ENCODE measurements at regions not wholly inside any gene's neighbourhood (a gene's known extent, or its start where the extent isn't known, plus 50 kb on each side); places are given as distances from the start of the nearest gene placed in this dataset.

- 69% methylated on average over 27 of the region's 27 CpGs for WGBS
- H3K4me2 ChIP-seq (ENCODE audit: low read length, poor library complexity, severe bottlenecking): no peak overlapping the region
- no peaks in the 10 kb centered on the region for H3K36me3 ChIP-seq (ENCODE audit: control insufficient read depth in 1 of 2, insufficient read depth in 2 of 2, low read depth in 1 of 2, low read length in 2 of 2)
- H3K27ac ChIP-seq (ENCODE audit: low read length, poor library complexity, severe bottlenecking): no peak overlapping the region
- H3K4ac ChIP-seq (ENCODE audit: low read depth in 1 of 2, low read length in 2 of 2): no peak overlapping the region
- H3K4me3 ChIP-seq (ENCODE audit: insufficient read depth in 1 of 2, low read depth in 1 of 2, low read length in 2 of 2): no peak overlapping the region
- H4K8ac ChIP-seq (ENCODE audit: low read length): no peak overlapping the region
- H2AK5ac ChIP-seq (ENCODE audit: low read length, severe bottlenecking): no peak overlapping the region
- peaks cover 15% of the 10 kb centered on the region for H3K9me3 ChIP-seq (ENCODE audit: control insufficient read depth, low read length)
- no peak for DNase-seq
- no peak overlapping the region for H2BK15ac ChIP-seq (ENCODE audit: low read depth, poor library complexity, severe bottlenecking)
- H3K14ac ChIP-seq (ENCODE audit: low read length in 2 of 2): no peak overlapping the region
- H2BK5ac ChIP-seq (ENCODE audit: low read depth, low read length, poor library complexity, severe bottlenecking): no peak overlapping the region
- no peak overlapping the region for H3K23ac ChIP-seq (ENCODE audit: low read length in 2 of 2)
- no peaks in the 10 kb centered on the region for H3K79me1 ChIP-seq (replicated peaks; ENCODE audit: low read length, poor library complexity, severe bottlenecking)
- no peaks in the 10 kb centered on the region for H3K4me1 ChIP-seq (ENCODE audit: control insufficient read depth, insufficient read depth, low read depth, low read length)
- no peak overlapping the region for H3K9ac ChIP-seq (ENCODE audit: low read length)
- no peak overlapping the region for H4K91ac ChIP-seq (ENCODE audit: low read length)
- no peak overlapping the region for H2BK12ac ChIP-seq (ENCODE audit: low read length in 2 of 2)
- H3K18ac ChIP-seq (ENCODE audit: low read depth in 1 of 2, low read length in 2 of 2): no peak overlapping the region
- H2BK120ac ChIP-seq (ENCODE audit: low read depth, low read length): no peak overlapping the region
- no peak overlapping the region for H2AFZ ChIP-seq (ENCODE audit: low read depth, low read length)
- no peaks in the 10 kb centered on the region for H3K27me3 ChIP-seq (ENCODE audit: control insufficient read depth in 1 of 2, insufficient read depth in 1 of 2, low read length in 2 of 2)
Measured at GRCh38 chr12:34290381-34290995, 268.2 kb downstream of the ALG10 start.

GRCh38 chr12:34291001-34291400, 268.7 kb downstream of the ALG10 start:
- WGBS: 89% methylated on average over 17 of the region's 17 CpGs
- no peak overlapping the region for H4K8ac ChIP-seq (ENCODE audit: low read length)
- no peak overlapping the region for H2BK12ac ChIP-seq (ENCODE audit: low read length in 2 of 2)
- no peak overlapping the region for H2AFZ ChIP-seq (ENCODE audit: low read depth, low read length)
- no peak overlapping the region for H3K23ac ChIP-seq (ENCODE audit: low read length in 2 of 2)
- no peak overlapping the region for H2BK15ac ChIP-seq (ENCODE audit: low read depth, poor library complexity, severe bottlenecking)
- no peak overlapping the region for H3K9ac ChIP-seq (ENCODE audit: low read length)
- H3K4me3 ChIP-seq (ENCODE audit: insufficient read depth in 1 of 2, low read depth in 1 of 2, low read length in 2 of 2): no peak overlapping the region
- H4K91ac ChIP-seq (ENCODE audit: low read length): no peak overlapping the region
- no peak overlapping the region for H2BK5ac ChIP-seq (ENCODE audit: low read depth, low read length, poor library complexity, severe bottlenecking)
- H3K4me1 ChIP-seq (ENCODE audit: control insufficient read depth, insufficient read depth, low read depth, low read length): no peaks in the 10 kb centered on the region
- H3K18ac ChIP-seq (ENCODE audit: low read depth in 1 of 2, low read length in 2 of 2): no peak overlapping the region
- no peak overlapping the region for H2AK5ac ChIP-seq (ENCODE audit: low read length, severe bottlenecking)
- H3K27ac ChIP-seq (ENCODE audit: low read length, poor library complexity, severe bottlenecking): no peak overlapping the region
- peaks cover 10% of the 10 kb centered on the region for H3K9me3 ChIP-seq (ENCODE audit: control insufficient read depth, low read length)
- H3K27me3 ChIP-seq (ENCODE audit: control insufficient read depth in 1 of 2, insufficient read depth in 1 of 2, low read length in 2 of 2): no peaks in the 10 kb centered on the region
- no peak for DNase-seq
- H3K14ac ChIP-seq (ENCODE audit: low read length in 2 of 2): no peak overlapping the region
- H3K4ac ChIP-seq (ENCODE audit: low read depth in 1 of 2, low read length in 2 of 2): no peak overlapping the region
- H3K4me2 ChIP-seq (ENCODE audit: low read length, poor library complexity, severe bottlenecking): no peak overlapping the region
- H3K79me1 ChIP-seq (replicated peaks; ENCODE audit: low read length, poor library complexity, severe bottlenecking): no peaks in the 10 kb centered on the region
- H2BK120ac ChIP-seq (ENCODE audit: low read depth, low read length): no peak overlapping the region
- H3K36me3 ChIP-seq (ENCODE audit: control insufficient read depth in 1 of 2, insufficient read depth in 2 of 2, low read depth in 1 of 2, low read length in 2 of 2): no peaks in the 10 kb centered on the region

DNA sequence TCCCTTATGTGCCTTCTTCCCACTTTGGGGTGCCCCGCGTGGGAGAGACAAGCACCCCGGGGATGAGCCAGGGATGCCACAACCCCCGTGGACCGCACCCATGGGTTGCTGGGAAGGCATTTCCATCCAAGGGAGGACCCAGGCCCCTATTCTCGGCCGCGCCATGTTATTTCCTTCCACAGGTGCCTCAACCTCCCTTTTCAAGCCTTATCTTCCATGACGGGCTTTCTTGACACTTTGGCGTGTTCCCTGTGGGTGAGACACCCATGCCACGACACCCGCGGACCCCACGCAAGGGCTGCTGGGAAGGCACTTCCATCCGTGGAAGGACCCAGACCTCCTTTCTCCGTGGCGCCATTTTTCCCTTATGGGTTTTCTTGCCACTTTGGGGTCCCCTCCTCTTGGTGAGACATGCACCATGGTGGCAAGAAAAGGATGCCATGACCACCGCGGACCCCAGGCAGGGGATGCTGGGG, 269.2 kb downstream of the ALG10 start:
- Histone ChIP-seq H3K4me1 (ENCODE audit: control insufficient read depth, insufficient read depth, low read depth, low read length) (no peaks in the 10 kb centered on the region), H4K91ac (ENCODE audit: low read length) (peak overlapping the region; percentile 34), H3K4me3 (ENCODE audit: insufficient read depth in 1 of 2, low read depth in 1 of 2, low read length in 2 of 2) (no peak overlapping the region), H3K23ac (ENCODE audit: low read length in 2 of 2) (no peak overlapping the region), H2BK5ac (ENCODE audit: low read depth, low read length, poor library complexity, severe bottlenecking) (no peak overlapping the region), H2BK120ac (ENCODE audit: low read depth, low read length) (no peak overlapping the region), H4K8ac (ENCODE audit: low read length) (no peak overlapping the region), H3K14ac (ENCODE audit: low read length in 2 of 2) (no peak overlapping the region), H3K18ac (ENCODE audit: low read depth in 1 of 2, low read length in 2 of 2) (no peak overlapping the region), H3K79me1 (replicated peaks; ENCODE audit: low read length, poor library complexity, severe bottlenecking) (no peaks in the 10 kb centered on the region), H2BK12ac (ENCODE audit: low read length in 2 of 2) (no peak overlapping the region), H3K27me3 (ENCODE audit: control insufficient read depth in 1 of 2, insufficient read depth in 1 of 2, low read length in 2 of 2) (no peaks in the 10 kb centered on the region), H2BK15ac (ENCODE audit: low read depth, poor library complexity, severe bottlenecking) (peak overlapping the region; percentile 4), H2AK5ac (ENCODE audit: low read length, severe bottlenecking) (no peak overlapping the region), H2AFZ (ENCODE audit: low read depth, low read length) (no peak overlapping the region), H3K36me3 (ENCODE audit: control insufficient read depth in 1 of 2, insufficient read depth in 2 of 2, low read depth in 1 of 2, low read length in 2 of 2) (no peaks in the 10 kb centered on the region), H3K4me2 (ENCODE audit: low read length, poor library complexity, severe bottlenecking) (no peak overlapping the region), H3K27ac (ENCODE audit: low read length, poor library complexity, severe bottlenecking) (no peak overlapping the region), H3K9ac (ENCODE audit: low read length) (no peak overlapping the region), H3K9me3 (ENCODE audit: control insufficient read depth, low read length) (peaks cover 6% of the 10 kb centered on the region), H3K4ac (ENCODE audit: low read depth in 1 of 2, low read length in 2 of 2) (no peak overlapping the region)
- 85% methylated on average over 19 of the region's 19 CpGs for WGBS
- no peak for DNase-seq

GRCh38 chr12:34292736-34293625, 270.7 kb downstream of the ALG10 start:
- H2BK120ac ChIP-seq (ENCODE audit: low read depth, low read length): no peak overlapping the region
- no peaks in the 10 kb centered on the region for H3K79me1 ChIP-seq (replicated peaks; ENCODE audit: low read length, poor library complexity, severe bottlenecking)
- no peak overlapping the region for H2BK12ac ChIP-seq (ENCODE audit: low read length in 2 of 2)
- H3K27ac ChIP-seq (ENCODE audit: low read length, poor library complexity, severe bottlenecking): no peak overlapping the region
- no peak overlapping the region for H3K4ac ChIP-seq (ENCODE audit: low read depth in 1 of 2, low read length in 2 of 2)
- no peak overlapping the region for H2AK5ac ChIP-seq (ENCODE audit: low read length, severe bottlenecking)
- no peak overlapping the region for H2AFZ ChIP-seq (ENCODE audit: low read depth, low read length)
- H3K9me3 ChIP-seq (ENCODE audit: control insufficient read depth, low read length): no peaks in the 10 kb centered on the region
- no peaks in the 10 kb centered on the region for H3K4me1 ChIP-seq (ENCODE audit: control insufficient read depth, insufficient read depth, low read depth, low read length)
- H3K9ac ChIP-seq (ENCODE audit: low read length): no peak overlapping the region
- no peaks in the 10 kb centered on the region for H3K36me3 ChIP-seq (ENCODE audit: control insufficient read depth in 1 of 2, insufficient read depth in 2 of 2, low read depth in 1 of 2, low read length in 2 of 2)
- no peak overlapping the region for H3K4me2 ChIP-seq (ENCODE audit: low read length, poor library complexity, severe bottlenecking)
- DNase-seq: no peak
- no peak overlapping the region for H3K18ac ChIP-seq (ENCODE audit: low read depth in 1 of 2, low read length in 2 of 2)
- H4K91ac ChIP-seq (ENCODE audit: low read length): no peak overlapping the region
- H3K27me3 ChIP-seq (ENCODE audit: control insufficient read depth in 1 of 2, insufficient read depth in 1 of 2, low read length in 2 of 2): no peaks in the 10 kb centered on the region
- H4K8ac ChIP-seq (ENCODE audit: low read length): no peak overlapping the region
- no peak overlapping the region for H2BK15ac ChIP-seq (ENCODE audit: low read depth, poor library complexity, severe bottlenecking)
- no peak overlapping the region for H3K14ac ChIP-seq (ENCODE audit: low read length in 2 of 2)
- no peak overlapping the region for H2BK5ac ChIP-seq (ENCODE audit: low read depth, low read length, poor library complexity, severe bottlenecking)
- H3K23ac ChIP-seq (ENCODE audit: low read length in 2 of 2): no peak overlapping the region
- 84% methylated on average over 34 of the region's 34 CpGs for WGBS
- no peak overlapping the region for H3K4me3 ChIP-seq (ENCODE audit: insufficient read depth in 1 of 2, low read depth in 1 of 2, low read length in 2 of 2)
